Smooth muscle cell (in vitro differentiated cells): ENCODE measurements at regions not wholly inside any gene's neighbourhood (a gene's known extent, or its start where the extent isn't known, plus 50 kb on each side); places are given as distances from the start of the nearest gene placed in this dataset.

Experiments
- DNase-seq: peaks from one replicate; lab custom pipeline; 2025; ENCODE audit not compliant: unreplicated experiment; lab: John Stamatoyannopoulos, UW
- H2AFZ ChIP-seq: fragments of 200-600 bp; sonication (generic); 2 replicates; pipeline ENCODE4 v1.6.0; 2016; ENCODE audit warnings: antibody characterized with exemption, low read depth, mild to moderate bottlenecking
- H3F3A ChIP-seq: fragments of 200-600 bp; sonication (generic); 2 replicates; pipeline ENCODE4 v1.6.0; 2017; ENCODE audit warnings: antibody characterized with exemption, low read depth
- H3K27ac ChIP-seq: fragments of 200-600 bp; sonication (generic); 2 replicates; pipeline ENCODE4 v1.5.1; 2016; ENCODE audit warnings: low read depth, mild to moderate bottlenecking
- H3K27me3 ChIP-seq: fragments of 200-600 bp; sonication (generic); 2 replicates; pipeline ENCODE4 v1.6.1; 2016; ENCODE audit warnings: low read depth, mild to moderate bottlenecking
- H3K36me3 ChIP-seq: fragments of 200-600 bp; sonication (generic); 2 replicates; pipeline ENCODE4 v1.5.1; 2016; ENCODE audit warnings: low read depth
- H3K4me1 ChIP-seq: fragments of 200-600 bp; sonication (generic); 2 replicates; pipeline ENCODE4 v1.5.1; 2016; ENCODE audit warnings: low read depth
- H3K4me2 ChIP-seq: fragments of 200-600 bp; sonication (generic); 2 replicates; pipeline ENCODE4 v1.6.0; 2016; ENCODE audit warnings: mild to moderate bottlenecking
- H3K4me3 ChIP-seq: fragments of 200-600 bp; sonication (generic); 2 replicates; pipeline ENCODE4 v1.5.1; 2016; ENCODE audit warnings: mild to moderate bottlenecking
- H3K79me2 ChIP-seq: fragments of 200-600 bp; sonication (generic); 2 replicates; pipeline ENCODE4 v1.6.0; 2016; ENCODE audit warnings: low read depth, mild to moderate bottlenecking
- H3K9ac ChIP-seq: fragments of 200-600 bp; sonication (generic); 2 replicates; pipeline ENCODE4 v1.6.0; 2016; ENCODE audit warnings: low read depth
- H3K9me3 ChIP-seq: fragments of 200-600 bp; sonication (generic); replicated peaks from 2 replicates; pipeline ENCODE4 v1.5.1; 2016; ENCODE audit warnings: low read depth
- H4K20me1 ChIP-seq: fragments of 200-600 bp; sonication (generic); 2 replicates; pipeline ENCODE4 v1.6.0; 2016; ENCODE audit warnings: low read depth
- CTCF ChIP-seq: fragments of 200-600 bp; sonication (generic); IDR thresholded peaks from 2 replicates; pipeline ENCODE4 v1.5.1; 2017; ENCODE audit warnings: borderline replicate concordance, mild to moderate bottlenecking, antibody characterized with exemption; ENCODE audit not compliant: insufficient read depth, poor library complexity, severe bottlenecking
- WGBS: methylation state at CpG from one replicate; pipeline ENCODE4 v1.1.7; 2016; ENCODE audit warnings: low lambda C conversion rate; 5-methylcytosine and 5-hydroxymethylcytosine counted together

GRCh38 chr17:55988861-55989260, 164.4 kb upstream of the ANKFN1 start:
- Histone ChIP-seq H3K27me3 (peaks cover 5% of the 10 kb centered on the region), H3F3A (no peaks in the 10 kb centered on the region), H3K79me2 (no peaks in the 10 kb centered on the region), H3K9ac (no peak overlapping the region), H3K36me3 (no peaks in the 10 kb centered on the region), H3K4me1 (no peaks in the 10 kb centered on the region), H3K9me3 (no peaks in the 10 kb centered on the region), H3K27ac (no peak overlapping the region), H2AFZ (no peak overlapping the region), H3K4me3 (no peak overlapping the region), H3K4me2 (no peak overlapping the region), H4K20me1 (no peaks in the 10 kb centered on the region)
- no peak for DNase-seq
- TF ChIP-seq CTCF, result no peak
- WGBS, result 88% methylated on average over 3 of the region's 3 CpGs

GRCh38 chr17:55990332-55991006, 162.8 kb upstream of the ANKFN1 start:
- 47% methylated on average over 10 of the region's 10 CpGs for WGBS
- no peaks in the 10 kb centered on the region for H3K9me3 ChIP-seq
- no peaks in the 10 kb centered on the region for H3F3A ChIP-seq

GRCh38 chr17:55996826-55997225, 156.4 kb upstream of the ANKFN1 start:
- DNase-seq, result no peak
- H3K9me3 ChIP-seq, result no peaks in the 10 kb centered on the region

More at GRCh38 chr17:55990332-55991006, 162.8 kb upstream of the ANKFN1 start:
- no peaks in the 10 kb centered on the region for H3K36me3 ChIP-seq
- H3K4me1 ChIP-seq, result no peaks in the 10 kb centered on the region
- TF ChIP-seq CTCF, result no peak
- DNase-seq, result no peak
- peaks cover 5% of the 10 kb centered on the region for H3K27me3 ChIP-seq
- H3K4me2 ChIP-seq, result no peak overlapping the region
- no peaks in the 10 kb centered on the region for H4K20me1 ChIP-seq
- no peak overlapping the region for H2AFZ ChIP-seq
- no peak overlapping the region for H3K4me3 ChIP-seq
- no peak overlapping the region for H3K27ac ChIP-seq
- H3K9ac ChIP-seq, result no peak overlapping the region
- H3K79me2 ChIP-seq, result no peaks in the 10 kb centered on the region

More at GRCh38 chr17:55996826-55997225, 156.4 kb upstream of the ANKFN1 start:
- Histone ChIP-seq H3K27ac (no peak overlapping the region), H3K79me2 (no peaks in the 10 kb centered on the region), H3K4me3 (no peak overlapping the region), H3K36me3 (no peaks in the 10 kb centered on the region), H4K20me1 (no peaks in the 10 kb centered on the region), H3K4me1 (no peaks in the 10 kb centered on the region), H3K9ac (no peak overlapping the region), H3K4me2 (no peak overlapping the region), H3K27me3 (no peaks in the 10 kb centered on the region), H3F3A (no peaks in the 10 kb centered on the region), H2AFZ (no peak overlapping the region)
- 92% methylated on average over 2 of the region's 2 CpGs for WGBS
- TF ChIP-seq CTCF, result peak; percentile 15
